ENCODE measurements at regions not wholly inside any gene's neighbourhood (a gene's known extent, or its start where the extent isn't known, plus 50 kb on each side); places are given as distances from the start of the nearest gene placed in this dataset.

DNA sequence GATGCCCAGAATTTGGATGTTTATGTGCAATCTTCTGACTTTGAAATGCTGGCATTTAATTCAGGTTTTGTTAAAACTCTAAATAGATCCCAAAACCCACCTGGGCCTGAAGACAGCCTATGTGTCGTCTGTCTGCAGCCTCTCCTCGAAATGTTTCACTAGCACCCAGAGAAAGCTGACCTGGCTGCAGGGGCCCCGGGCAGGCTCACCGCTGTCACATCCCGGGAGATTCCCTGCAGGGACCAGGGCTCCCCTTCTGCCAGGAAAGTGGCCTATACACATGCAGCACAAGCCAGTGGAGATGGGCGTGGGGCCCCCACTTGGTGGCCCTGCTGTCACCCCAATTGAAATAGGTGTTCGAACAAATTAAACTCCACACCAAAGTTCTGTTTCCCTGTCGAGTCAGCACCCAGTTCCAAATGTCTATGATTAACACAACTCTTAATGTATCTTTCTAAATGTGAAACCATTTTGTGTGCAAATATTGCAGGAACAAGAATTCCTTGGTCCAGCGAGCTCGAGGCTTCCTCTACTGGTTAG, 145.8 kb upstream of the ZNF507 start:
- no peak for TF ChIP-seq EZH2 (IDR thresholded peaks at IDR 0.05; ENCODE audit: low read length)
- TF ChIP-seq, protein P1, sequence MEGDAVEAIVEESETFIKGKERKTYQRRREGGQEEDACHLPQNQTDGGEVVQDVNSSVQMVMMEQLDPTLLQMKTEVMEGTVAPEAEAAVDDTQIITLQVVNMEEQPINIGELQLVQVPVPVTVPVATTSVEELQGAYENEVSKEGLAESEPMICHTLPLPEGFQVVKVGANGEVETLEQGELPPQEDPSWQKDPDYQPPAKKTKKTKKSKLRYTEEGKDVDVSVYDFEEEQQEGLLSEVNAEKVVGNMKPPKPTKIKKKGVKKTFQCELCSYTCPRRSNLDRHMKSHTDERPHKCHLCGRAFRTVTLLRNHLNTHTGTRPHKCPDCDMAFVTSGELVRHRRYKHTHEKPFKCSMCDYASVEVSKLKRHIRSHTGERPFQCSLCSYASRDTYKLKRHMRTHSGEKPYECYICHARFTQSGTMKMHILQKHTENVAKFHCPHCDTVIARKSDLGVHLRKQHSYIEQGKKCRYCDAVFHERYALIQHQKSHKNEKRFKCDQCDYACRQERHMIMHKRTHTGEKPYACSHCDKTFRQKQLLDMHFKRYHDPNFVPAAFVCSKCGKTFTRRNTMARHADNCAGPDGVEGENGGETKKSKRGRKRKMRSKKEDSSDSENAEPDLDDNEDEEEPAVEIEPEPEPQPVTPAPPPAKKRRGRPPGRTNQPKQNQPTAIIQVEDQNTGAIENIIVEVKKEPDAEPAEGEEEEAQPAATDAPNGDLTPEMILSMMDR (optimal IDR thresholded peaks at IDR 0.05 in 1 of 3, IDR thresholded peaks at IDR 0.05 in 1 of 3, conservative IDR thresholded peaks at IDR 0.05 in 1 of 3; ENCODE audit: extremely low read depth in 1 of 3, insufficient read depth in 2 of 3, low read length in 3 of 3), result no peak

Measured in keratinocyte (primary cell).